ENCODE measurements at regions not wholly inside any gene's neighbourhood (a gene's known extent, or its start where the extent isn't known, plus 50 kb on each side); places are given as distances from the start of the nearest gene placed in this dataset.

- TF ChIP-seq CTCF (conservative IDR thresholded peaks at IDR 0.05), result no peak
- no peak for TF ChIP-seq EZH2 (IDR thresholded peaks at IDR 0.05; ENCODE audit: low read depth)
Observed at GRCh38 chr2:6679471-6679870, 186.2 kb downstream of the CMPK2 start.

Measured in PC-9 (cell line).